Retinal pigment epithelial cell (primary cell): ENCODE measurements at regions not wholly inside any gene's neighbourhood (a gene's known extent, or its start where the extent isn't known, plus 50 kb on each side); places are given as distances from the start of the nearest gene placed in this dataset.
"Not testable (repeated sequence)": the region's sequence is repeated elsewhere in the genome, so short reads cannot be mapped to it uniquely, and the experiment has no call there.

ENCODE experiments used
- DNase-seq: peaks from one replicate; pipeline ENCODE4 v3.0.0-alpha.2; 2010; ENCODE audit warnings: low read depth
- H3K4me3 ChIP-seq: 2 replicates; pipeline ENCODE4 v1.5.1; 2011; ENCODE audit warnings: mild to moderate bottlenecking, low read length, control low read depth, moderate library complexity
- TF ChIP-seq, protein P1 (sequence below): conservative IDR thresholded peaks from 2 replicates; pipeline ENCODE4 v1.5.1; 2011; ENCODE audit warnings: low read depth, low read length, control low read depth, inconsistent platforms

DNA sequence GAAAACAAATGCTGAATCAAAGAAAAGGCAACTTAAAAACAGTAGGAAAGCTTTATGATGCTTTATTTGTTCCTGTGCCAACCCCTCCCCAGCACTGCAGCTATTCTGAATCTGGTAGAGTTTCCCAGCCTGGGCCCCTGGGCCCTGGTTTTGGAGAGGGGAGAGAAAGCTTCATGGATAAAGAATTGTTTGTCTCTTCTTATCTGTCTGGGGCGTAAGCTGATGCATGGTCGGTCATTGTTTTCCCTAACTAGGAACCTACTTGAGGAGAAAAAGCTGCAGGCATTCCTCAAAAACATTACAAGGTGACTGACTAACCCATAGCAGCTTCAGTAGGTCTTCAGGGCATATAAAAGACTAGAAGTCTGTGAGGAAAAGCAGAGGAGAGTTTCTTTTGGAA, 758.1 kb upstream of the EPHA7 start:
- DNase-seq = no peak

DNA sequence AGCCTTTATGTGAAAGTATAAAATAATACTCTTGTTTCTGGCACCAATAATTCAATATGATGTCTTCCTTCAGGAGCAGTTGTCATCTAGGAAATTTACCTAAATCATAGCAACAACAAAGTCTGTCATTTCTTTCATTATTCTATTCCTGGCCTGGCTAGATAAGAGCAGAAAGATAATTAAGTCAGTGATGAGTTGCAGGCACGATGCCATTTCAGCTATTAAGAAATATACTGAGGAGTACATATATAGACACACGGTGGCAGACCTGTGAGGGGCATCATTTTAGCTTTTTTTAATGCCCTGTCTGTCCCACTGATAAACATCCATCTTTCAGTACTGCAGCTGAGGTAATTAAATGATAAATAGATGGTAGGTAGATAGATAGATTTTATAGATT, 756.1 kb upstream of the EPHA7 start:
- TF ChIP-seq, protein P1, sequence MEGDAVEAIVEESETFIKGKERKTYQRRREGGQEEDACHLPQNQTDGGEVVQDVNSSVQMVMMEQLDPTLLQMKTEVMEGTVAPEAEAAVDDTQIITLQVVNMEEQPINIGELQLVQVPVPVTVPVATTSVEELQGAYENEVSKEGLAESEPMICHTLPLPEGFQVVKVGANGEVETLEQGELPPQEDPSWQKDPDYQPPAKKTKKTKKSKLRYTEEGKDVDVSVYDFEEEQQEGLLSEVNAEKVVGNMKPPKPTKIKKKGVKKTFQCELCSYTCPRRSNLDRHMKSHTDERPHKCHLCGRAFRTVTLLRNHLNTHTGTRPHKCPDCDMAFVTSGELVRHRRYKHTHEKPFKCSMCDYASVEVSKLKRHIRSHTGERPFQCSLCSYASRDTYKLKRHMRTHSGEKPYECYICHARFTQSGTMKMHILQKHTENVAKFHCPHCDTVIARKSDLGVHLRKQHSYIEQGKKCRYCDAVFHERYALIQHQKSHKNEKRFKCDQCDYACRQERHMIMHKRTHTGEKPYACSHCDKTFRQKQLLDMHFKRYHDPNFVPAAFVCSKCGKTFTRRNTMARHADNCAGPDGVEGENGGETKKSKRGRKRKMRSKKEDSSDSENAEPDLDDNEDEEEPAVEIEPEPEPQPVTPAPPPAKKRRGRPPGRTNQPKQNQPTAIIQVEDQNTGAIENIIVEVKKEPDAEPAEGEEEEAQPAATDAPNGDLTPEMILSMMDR = no peak
- DNase-seq = no peak
- H3K4me3 ChIP-seq = no peak overlapping the region

More for the DNA sequence above, 758.1 kb upstream of the EPHA7 start:
- TF ChIP-seq, protein P1 = no peak
- H3K4me3 ChIP-seq = no peak overlapping the region

- H3K4me3 ChIP-seq = no peak overlapping the region
- TF ChIP-seq, protein P1 = no peak
- DNase-seq = no peak
Measured at GRCh38 chr6:94163877-94164276, 744.5 kb upstream of the EPHA7 start.

- H3K4me3 ChIP-seq = no peak overlapping the region
- TF ChIP-seq, protein P1 = no peak
- DNase-seq = no peak
Measured at GRCh38 chr6:94150886-94151285, 731.5 kb upstream of the EPHA7 start.

- no peak for DNase-seq
- H3K4me3 ChIP-seq = no peak overlapping the region
- TF ChIP-seq, protein P1 = no peak
Measured at GRCh38 chr6:94144807-94145206, 725.4 kb upstream of the EPHA7 start.

DNA sequence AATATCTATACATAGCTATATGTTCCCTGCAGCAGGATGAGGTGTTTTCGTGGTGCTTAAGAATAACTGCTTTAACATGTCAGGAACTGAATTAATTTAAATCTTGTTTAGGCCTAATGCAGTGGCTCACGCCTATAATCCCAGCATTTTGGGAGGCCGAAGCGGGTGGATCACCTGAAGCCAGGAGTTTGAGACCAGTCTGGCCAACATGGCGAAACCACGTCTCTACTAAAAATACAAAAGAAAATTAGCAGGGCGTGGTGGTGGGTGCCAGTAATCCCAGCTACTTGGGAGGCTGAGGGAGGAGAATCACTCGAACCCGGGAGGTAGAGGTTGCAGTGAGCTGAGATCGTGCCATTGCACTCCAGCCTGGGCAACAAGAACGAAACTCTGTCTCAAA, 717.8 kb upstream of the EPHA7 start:
- not testable (repeated sequence) for H3K4me3 ChIP-seq

GRCh38 chr6:94133106-94133505, 713.7 kb upstream of the EPHA7 start:
- TF ChIP-seq, protein P1 = no peak
- no peak overlapping the region for H3K4me3 ChIP-seq
- no peak for DNase-seq

More for the DNA sequence above, 717.8 kb upstream of the EPHA7 start:
- DNase-seq = not testable (repeated sequence)

GRCh38 chr6:94131271-94131670, 711.9 kb upstream of the EPHA7 start:
- DNase-seq = no peak
- H3K4me3 ChIP-seq = no peak overlapping the region
- TF ChIP-seq, protein P1 = no peak
